ENCODE measurements at regions not wholly inside any gene's neighbourhood (a gene's known extent, or its start where the extent isn't known, plus 50 kb on each side); places are given as distances from the start of the nearest gene placed in this dataset.
"Not testable (repeated sequence)": the region's sequence is repeated elsewhere in the genome, so short reads cannot be mapped to it uniquely, and the experiment has no call there.

DNA sequence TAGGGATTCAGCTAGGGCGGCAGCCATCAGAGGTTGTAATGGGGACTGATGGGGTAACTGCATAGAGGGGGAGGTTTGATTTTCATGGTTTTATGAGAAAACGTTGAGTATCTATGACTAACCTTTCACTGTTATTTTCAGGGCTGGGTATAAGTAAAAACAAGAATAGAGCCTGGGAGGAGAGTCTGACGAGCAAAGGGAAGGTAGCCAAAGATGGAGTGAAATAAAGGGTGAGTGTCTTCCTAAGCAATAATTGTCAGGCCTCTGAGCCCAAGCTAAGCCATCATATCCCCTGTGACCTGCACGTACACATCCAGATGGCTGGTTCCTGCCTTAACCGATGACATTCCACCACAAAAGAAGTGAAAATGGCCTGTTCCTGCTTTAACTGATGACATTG lies 281.5 kb downstream of the RPS4Y2 start:
- TF ChIP-seq, protein P1, sequence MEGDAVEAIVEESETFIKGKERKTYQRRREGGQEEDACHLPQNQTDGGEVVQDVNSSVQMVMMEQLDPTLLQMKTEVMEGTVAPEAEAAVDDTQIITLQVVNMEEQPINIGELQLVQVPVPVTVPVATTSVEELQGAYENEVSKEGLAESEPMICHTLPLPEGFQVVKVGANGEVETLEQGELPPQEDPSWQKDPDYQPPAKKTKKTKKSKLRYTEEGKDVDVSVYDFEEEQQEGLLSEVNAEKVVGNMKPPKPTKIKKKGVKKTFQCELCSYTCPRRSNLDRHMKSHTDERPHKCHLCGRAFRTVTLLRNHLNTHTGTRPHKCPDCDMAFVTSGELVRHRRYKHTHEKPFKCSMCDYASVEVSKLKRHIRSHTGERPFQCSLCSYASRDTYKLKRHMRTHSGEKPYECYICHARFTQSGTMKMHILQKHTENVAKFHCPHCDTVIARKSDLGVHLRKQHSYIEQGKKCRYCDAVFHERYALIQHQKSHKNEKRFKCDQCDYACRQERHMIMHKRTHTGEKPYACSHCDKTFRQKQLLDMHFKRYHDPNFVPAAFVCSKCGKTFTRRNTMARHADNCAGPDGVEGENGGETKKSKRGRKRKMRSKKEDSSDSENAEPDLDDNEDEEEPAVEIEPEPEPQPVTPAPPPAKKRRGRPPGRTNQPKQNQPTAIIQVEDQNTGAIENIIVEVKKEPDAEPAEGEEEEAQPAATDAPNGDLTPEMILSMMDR (conservative IDR thresholded peaks at IDR 0.05; ENCODE audit: low read length): not testable (repeated sequence)
- TF ChIP-seq EZH2phosphoT487 (IDR thresholded peaks at IDR 0.05; ENCODE audit: borderline replicate concordance, low read depth, low read length): not testable (repeated sequence)
